GM11168 (cell line): ENCODE measurements at regions not wholly inside any gene's neighbourhood (a gene's known extent, or its start where the extent isn't known, plus 50 kb on each side); places are given as distances from the start of the nearest gene placed in this dataset.

Experiments
- in situ Hi-C: fragments of 300-500 bp; cut with MboI; formaldehyde crosslinking; loops from one replicate; pipeline ENCODE4 v1.12.0; 2022; ENCODE audit warnings: low sequenced_read_pairs; ENCODE audit not compliant: unreplicated experiment

DNA sequence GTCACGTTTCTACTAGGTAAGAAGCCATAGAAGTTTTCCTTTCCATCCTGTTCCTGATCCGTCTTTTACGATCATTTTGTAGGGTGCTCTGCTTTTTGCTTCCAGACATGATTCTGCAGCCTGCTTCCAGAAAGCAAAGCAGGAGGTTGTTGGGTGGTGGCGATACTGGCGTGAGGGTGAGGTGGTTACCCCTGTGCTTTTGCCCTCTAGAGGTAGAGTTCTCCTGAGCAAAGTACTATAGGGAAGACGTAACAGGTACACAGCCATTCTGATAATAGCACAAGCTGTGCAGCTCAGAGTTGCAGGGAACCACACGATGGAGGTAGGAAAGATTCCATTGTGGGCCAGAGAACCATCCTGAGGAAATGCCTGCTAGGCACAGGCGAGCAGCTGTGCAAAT lies 186.0 kb downstream of the PAH start:
- in situ Hi-C loops = no loop called here

DNA sequence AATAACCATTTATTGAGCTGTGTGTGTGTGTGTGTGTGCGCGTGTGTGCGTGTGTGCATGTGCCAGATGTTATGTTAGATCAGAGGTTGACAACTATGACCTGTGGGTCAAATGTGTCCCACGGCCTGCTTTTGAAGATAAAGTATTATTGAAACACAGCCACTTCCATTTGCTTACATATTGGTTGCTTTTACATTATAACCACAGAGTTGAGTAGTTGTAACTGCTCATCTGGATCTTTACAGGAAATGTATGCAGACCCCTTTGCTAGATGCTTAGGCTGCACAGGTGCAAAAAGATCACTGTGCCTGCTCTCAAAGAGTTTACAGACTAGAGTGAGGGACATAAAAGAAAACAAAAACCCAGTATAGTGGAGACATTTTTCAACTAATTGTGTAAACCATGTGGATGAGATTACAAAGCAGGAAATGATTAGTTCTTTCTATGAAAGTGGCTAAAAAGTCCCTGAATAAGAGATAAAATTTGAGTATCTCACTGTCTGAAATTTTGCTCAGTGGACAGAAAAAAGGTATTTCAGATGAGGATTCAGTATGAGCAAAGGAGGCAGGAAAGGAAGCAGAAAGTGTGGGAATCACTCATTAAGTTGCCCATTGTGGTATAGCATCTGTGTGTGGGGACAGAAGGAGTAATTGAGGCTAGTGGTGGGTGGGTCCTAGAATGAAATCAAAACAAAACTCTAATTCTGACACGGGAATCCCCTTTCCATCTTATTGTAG lies 188.4 kb downstream of the PAH start:
- in situ Hi-C loops = no loop called here

DNA sequence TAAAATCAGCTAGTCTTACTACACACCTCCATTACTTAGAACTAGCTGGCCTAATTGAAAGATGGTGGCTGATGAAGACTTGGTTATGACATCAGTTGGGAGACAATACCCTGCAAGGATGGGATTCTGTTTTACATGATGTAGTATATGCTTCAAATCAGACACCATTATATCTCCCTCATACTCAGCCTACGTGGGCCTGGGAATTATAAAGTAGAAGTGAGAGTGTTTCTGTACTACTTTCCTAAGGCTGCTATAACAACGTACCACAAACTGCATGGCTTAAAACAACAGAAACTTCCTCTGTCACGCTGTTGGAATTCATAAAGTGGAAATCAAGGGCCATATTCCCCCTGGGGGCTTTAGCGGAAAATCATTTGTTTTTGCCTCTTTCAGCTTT lies 190.4 kb downstream of the PAH start:
- in situ Hi-C loops = no loop called here

DNA sequence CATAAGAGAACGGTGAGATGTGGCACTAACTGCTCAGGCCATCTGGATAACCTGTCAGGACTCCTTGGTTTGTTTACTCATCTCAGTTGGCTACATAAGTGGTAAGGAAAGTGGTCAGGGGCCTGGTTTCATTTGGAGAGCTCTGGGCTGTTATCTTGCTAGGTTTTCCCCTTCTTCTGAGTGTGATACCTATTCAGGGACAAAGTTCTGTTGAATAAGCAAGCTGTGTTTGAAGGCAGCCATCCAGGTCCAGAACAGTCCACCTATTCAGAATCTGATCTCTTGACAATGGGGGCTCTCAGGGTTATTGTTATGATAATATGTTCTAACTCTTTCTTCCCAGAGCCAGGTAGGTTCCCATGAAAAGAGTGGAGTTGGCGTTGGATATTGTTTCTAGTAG lies 194.9 kb downstream of the PAH start:
- in situ Hi-C loops = no loop called here

DNA sequence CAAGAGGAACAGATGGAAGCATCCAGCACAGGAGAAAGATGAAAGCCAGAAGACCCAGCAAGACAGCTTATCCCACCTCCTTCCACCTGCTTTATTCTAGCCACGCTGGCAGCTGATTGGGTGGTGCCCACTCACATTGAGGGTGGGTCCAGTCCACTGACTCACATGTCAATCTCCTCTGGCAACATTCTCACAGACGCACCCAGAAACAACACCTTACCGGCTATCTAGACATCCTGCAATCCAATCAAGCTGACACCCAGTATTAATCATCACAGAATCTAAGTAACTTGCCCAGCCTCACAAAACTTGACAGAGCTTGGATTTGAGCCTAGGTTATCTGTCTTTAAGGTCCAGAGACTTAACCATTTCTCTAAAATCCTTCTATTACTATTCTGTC lies 208.9 kb downstream of the PAH start:
- in situ Hi-C loops = no loop called here

DNA sequence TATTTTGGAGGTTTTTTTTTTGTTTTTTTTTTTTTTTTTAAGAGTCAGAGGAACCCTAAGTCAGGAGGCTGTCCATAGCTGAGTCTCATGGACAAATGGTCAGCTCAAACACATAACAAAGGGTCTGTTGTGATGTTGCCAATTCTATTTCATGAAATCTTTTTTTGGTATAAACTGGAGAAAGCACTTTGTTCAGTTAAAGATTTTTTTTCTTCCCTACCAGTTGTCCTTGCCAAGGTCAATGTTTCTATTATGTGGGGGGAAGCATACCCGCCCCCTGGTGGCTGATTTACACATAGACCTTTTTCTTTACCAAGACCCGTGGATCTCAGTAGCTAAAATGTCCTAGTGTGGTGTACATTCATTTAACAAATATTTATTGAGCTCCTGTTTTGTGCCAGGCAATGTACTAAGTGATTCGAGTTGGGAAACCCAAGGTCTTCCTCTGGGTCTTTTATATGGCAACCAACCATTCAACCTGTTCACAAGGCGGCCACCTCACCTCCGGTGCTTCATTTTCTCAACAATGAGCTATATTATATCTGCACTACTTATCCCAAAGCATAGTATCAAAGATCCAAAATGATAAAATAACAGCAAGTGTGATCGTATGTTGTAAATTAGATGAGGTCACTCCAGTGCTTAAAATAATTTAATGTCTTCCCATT lies 214.5 kb downstream of the PAH start:
- in situ Hi-C loops = no loop called here

DNA sequence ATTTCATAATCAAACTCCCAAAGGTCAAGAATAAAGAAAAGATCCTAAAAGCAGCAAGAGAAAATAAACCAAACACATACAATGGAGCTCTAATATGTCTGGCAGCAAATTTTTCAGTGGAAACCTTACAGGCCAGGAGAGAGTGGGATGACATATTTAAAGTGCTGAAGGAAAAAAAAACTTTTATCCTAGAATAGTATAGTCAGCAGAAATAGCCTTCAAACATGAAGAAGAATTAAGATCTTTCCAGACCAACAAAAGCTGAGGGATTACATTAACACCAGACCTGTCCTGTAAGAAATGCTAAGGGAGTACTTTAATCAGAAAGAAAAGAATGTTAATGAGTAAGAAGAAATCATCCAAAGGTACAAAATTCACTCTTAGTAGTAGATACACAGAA lies 215.7 kb upstream of the IGF1 start:
- in situ Hi-C loops = no loop called here

DNA sequence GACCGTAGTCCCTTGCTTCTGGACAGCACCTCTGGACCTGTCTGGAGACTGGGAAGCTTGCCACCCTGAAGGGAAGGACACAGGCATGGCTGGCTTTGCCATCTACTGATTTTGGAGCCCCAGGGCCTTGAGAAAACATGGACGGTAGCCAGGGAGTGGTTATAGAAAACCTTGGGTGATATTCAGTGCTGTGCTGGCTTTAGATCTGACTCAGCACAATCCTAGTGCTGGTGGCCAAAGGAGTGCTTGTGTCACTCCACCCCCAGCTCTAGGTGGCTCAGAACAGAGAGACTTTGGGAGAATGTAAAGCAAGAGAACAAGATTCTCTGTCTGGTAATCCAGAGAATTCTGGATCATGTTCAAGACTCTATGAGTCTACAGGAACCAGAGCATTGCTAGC lies 214.5 kb upstream of the IGF1 start:
- in situ Hi-C loops = no loop called here

DNA sequence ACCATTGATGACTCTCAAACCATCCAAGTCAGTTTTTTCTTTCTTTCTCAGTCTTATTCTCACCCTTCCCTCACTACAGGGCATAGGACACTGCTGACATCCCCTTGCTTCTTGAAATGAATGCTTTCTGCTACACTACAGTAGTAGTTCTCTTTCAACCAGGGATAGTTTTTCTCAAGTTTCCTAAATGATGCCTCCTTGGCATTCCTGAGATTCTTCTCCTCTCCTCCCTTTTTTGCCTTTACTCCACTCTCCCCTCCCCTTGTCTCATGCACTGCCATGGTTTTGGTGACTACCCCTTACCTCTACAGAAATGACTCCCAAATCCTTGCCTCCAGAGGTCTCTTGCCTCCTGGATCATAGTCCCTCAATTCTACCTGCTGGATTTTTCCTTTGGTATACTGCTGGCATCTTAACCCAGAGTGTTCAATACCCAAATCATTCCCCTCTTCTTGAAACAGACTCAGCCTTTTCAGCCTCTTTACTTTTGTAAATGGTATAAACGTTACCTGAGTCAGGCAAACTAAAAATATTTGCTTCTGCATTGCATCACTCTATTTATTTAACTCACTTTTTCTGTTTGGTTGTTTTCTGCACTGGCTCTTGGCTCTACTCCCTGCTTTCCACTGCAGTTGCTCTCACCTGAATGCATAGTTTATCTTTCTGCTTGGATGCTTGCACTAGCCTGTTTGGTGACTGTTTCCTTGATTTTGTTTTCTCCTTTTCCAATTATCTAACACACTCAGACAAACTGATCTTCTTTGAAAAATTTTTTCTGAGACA lies 211.6 kb upstream of the IGF1 start:
- in situ Hi-C loops = no loop called here

DNA sequence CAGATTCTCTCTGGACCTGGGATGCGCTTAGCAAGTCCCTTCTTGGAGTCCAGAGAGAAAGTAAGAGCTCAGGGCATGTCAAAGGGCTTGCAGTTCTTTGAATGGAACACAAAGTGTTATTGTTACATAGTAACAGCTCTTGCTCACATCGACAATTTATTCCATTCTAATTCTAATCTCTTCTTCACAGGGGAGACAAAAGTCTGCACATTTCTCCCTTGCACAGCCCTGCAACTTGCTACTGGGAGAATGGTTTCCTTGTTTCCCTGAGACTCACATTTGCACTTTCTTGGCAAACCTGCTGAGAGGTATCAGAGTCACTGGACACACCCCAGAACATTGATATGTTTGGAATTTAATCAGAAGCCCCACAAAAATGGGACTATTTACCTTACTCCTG lies 209.9 kb upstream of the IGF1 start:
- in situ Hi-C loops = no loop called here

DNA sequence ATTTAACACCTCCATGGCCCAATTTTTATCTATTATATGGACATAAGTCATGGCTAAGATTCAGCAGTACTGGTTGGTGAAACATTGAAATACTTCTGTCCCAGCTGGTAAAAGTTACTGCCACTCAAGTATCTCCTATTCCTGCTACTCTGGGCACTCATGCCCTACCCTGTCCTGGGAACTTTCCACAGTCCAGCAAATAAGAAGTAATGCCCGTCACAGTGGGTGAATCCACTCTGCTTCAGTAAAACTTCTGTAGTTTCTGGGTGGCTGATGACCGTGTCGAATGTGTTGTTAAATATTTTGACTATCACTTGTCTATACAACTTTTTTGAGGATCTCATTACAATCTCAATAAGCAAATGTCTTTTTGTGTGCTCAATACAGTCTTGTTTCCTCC lies 209.3 kb upstream of the IGF1 start:
- in situ Hi-C loops = no loop called here

DNA sequence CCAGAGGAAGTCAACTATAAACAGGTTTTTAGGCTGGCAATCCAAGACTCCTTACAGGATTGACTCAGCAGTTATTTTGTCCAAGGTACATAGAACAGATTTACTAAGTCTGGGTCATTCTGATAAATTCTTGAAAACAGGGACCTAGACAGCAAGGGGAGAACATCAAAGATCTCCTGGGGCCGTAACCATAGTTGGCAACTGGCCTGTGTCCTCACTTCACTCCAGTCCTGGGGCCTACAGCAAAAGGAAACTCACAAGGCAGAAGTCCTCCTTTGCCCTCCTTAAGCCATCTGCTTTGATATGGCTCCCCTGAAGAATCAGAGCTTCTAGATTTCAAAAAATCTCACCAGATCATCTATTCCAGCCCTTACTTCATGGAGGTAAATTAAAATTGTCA lies 207.2 kb upstream of the IGF1 start:
- in situ Hi-C loops = no loop called here

DNA sequence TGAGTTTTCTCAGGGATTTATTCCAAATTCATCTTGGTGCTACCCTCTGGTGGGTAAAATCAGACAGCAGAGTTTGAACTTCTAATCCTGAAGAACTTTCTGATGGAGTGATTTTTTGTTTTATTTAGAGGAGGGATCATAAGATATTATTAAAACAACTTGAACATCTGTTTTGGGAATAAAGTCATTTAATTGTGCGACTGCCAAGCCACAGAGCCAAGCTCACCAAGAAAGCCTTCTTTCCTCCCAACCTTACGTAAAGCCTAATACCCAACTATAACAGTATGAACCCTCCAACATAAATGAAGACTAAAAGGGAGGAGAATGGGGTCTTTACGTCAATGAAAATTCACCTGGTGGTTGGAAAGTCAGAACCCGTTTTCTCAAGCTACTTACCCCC lies 205.5 kb upstream of the IGF1 start:
- in situ Hi-C loops = no loop called here

DNA sequence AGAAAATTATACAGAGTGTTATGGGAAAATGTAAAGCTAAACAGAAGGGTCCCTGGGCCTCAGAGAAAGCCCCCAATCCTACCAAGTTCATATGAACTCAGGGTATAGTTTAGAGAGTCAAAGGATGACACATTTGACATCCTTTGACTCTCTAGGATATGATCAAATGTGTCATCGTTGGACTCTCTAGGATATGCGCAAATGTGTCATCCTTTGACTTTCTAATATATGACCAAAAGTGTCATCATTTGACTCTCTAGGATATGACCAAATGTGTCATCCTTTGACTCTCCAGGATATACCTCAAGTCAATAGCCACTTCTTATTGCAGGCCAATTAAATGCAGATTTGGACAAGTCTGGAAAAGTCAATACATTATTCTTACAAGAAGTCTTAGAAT lies 204.8 kb upstream of the IGF1 start:
- in situ Hi-C loops = no loop called here

DNA sequence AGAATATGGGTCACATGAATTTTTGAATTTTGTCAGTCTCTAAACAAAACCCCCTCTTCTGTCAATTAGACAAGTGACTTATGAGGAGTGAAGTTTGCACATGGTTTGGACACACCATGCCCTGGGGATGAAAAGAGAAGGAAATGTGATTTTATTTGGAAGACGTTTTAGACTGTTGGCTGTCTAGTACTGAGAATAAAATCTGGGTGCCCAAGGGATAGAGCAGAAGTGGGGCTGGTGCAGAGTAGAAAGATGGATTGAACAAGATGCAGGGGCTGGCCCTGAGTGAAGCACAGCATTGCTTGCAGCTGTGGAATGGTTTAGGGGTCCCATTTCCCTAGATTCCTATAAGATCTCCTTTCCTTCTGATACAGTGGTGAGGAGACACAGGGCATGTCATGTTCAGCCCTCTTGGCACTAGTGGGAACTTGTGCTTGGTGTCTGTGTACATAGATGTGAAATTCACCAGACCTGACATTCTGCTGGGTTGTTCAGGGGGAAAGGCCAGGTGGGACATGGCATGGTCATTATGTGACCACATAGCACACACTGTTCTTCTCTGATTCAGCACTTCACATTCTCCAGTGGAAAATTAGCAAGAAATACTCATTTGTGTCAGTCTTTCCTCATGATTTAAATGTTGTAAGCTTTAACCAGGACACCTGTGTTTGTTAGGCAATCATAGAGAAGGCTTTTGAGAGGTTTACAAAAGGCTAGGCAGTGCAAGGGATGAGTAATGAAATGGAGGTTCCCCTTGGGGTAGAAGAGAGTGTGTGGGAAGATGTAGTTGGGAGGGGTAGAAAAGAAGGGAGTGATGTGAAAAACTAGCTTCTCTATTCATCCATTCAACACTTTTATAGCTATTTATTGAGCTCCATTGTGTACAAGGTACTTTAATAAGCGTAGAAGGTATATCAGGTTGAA lies 202.3 kb upstream of the IGF1 start:
- in situ Hi-C loops = no loop called here

DNA sequence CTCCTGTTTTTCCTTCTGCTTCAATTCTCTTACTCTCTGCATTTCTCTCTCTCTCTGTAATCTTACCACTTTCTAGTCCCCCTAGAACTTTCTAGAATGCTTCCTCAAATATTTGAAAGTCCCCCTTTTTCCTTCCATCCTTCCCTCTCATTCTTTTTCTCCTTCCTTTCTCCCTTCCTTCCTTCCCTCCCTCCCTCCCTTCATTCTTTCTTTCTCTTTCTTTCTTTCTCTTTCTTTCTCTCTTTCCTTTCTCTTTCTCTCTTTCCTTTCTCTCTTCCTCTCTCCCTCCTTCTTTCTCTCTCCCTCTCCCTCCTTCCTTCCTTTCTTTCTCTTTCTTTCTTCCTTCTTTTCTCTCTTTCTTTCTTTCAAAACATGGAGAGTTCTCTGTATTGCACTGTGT lies 201.4 kb upstream of the IGF1 start:
- in situ Hi-C loops = no loop called here

DNA sequence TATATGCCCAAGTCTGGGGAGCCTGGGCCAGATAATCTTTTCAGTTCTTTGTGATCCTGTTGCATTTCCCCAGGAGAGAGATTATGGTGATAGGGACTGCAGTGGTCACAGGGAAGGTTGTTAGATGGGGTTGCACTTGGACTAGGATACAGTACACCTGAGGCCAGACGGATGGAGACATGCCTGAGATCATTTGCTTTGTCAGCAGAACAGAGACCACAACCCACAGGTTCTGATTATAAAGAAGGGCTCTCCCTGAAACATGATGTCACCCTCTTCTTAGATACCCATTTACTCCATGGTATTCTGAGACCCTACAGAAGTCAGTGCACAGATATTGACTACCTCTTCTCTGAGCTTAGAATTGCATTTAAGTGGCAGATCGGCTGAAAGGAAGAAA lies 200.9 kb upstream of the IGF1 start:
- in situ Hi-C loops = no loop called here

DNA sequence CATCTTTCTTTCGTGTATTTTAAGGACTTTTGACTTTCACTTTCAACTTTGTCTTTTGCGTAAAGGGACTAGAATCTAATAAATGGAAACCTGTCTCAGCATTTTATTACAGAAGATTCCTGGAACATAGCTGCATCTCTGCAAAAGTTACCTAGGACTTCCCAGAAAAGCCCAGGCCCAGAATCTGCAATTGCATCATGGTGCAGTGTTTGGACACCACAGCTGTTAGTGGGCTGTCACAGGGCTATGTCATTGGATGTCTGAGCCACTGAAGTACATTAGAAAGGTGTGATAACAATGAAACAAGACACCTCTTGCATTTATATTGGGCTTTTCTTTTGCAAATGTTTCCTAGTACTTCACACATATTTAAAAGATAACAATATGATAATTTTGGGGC lies 199.9 kb upstream of the IGF1 start:
- in situ Hi-C loops = no loop called here

DNA sequence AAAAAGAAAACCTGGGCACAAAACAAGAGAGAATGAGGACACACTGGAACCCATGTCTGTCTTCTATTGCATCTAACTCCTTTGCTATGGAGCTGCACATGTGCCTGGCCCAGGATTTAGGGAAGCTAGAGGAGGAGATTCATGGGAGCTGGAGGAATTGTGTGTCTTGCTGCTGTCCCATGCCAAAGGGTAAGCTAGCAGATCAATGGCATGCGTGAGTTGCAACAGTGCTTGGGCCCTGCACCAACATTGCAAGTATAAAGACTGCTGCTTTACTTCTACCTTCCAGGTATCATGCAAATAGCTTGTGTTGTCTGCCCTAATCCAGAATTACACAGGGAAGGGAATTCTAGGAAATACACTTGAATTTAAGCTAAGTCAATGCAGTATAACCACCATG lies 196.4 kb upstream of the IGF1 start:
- in situ Hi-C loops = no loop called here

DNA sequence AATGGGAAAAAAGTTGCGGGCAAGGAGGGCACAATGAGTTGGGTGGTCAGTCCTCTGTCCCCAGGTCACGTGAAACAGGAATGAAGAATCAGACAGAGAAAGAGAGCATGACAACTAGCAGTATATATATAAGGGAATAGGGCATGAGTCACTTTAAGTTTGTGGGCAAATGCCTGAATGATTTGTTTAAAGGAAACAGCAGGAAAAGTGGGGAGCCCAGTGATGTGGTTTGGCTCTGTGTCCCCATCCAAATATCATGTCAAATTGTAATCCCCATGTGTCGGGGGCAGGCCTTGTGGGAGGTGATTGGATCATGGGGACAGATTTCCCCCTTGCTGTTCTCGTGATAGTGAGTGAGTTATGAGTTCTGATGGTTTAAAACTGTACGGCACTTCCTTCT lies 195.3 kb upstream of the IGF1 start:
- in situ Hi-C loops = no loop called here
